ENCODE measurements at regions not wholly inside any gene's neighbourhood (a gene's known extent, or its start where the extent isn't known, plus 50 kb on each side); places are given as distances from the start of the nearest gene placed in this dataset.

- H3K27ac ChIP-seq (ENCODE audit: insufficient read depth, low read length, poor library complexity, severe bottlenecking): no peak overlapping the region
- H3K9me3 ChIP-seq (ENCODE audit: control insufficient read depth, low read length): no peaks in the 10 kb centered on the region
- no peak overlapping the region for H3K4me3 ChIP-seq (ENCODE audit: insufficient read depth, low read depth, low read length, poor library complexity, severe bottlenecking)
- no peak for DNase-seq
- no peaks in the 10 kb centered on the region for H3K36me3 ChIP-seq (ENCODE audit: control insufficient read depth, insufficient read depth, low read length)
- H3K27me3 ChIP-seq (replicated peaks; ENCODE audit: control insufficient read depth, insufficient read depth, low read length, poor library complexity, severe bottlenecking): no peaks in the 10 kb centered on the region
- no peaks in the 10 kb centered on the region for H3K4me1 ChIP-seq (ENCODE audit: control insufficient read depth, insufficient read depth, low read length, poor library complexity, severe bottlenecking)
These were observed 898.9 kb upstream of the MIR17HG start for GRCh38 chr13:90448466-90449037.

- Histone ChIP-seq H3K4me1 (ENCODE audit: control insufficient read depth, insufficient read depth, low read length, poor library complexity, severe bottlenecking) (no peaks in the 10 kb centered on the region), H3K9me3 (ENCODE audit: control insufficient read depth, low read length) (no peaks in the 10 kb centered on the region), H3K27me3 (replicated peaks; ENCODE audit: control insufficient read depth, insufficient read depth, low read length, poor library complexity, severe bottlenecking) (no peaks in the 10 kb centered on the region), H3K36me3 (ENCODE audit: control insufficient read depth, insufficient read depth, low read length) (no peaks in the 10 kb centered on the region), H3K27ac (ENCODE audit: insufficient read depth, low read length, poor library complexity, severe bottlenecking) (no peak overlapping the region), H3K4me3 (ENCODE audit: insufficient read depth, low read depth, low read length, poor library complexity, severe bottlenecking) (no peak overlapping the region)
- DNase-seq: no peak
These were observed 894.1 kb upstream of the MIR17HG start for GRCh38 chr13:90453342-90453741.

GRCh38 chr13:90454002-90454636 is 893.4 kb upstream of the MIR17HG start:
- Histone ChIP-seq H3K9me3 (ENCODE audit: control insufficient read depth, low read length) (no peaks in the 10 kb centered on the region), H3K4me1 (ENCODE audit: control insufficient read depth, insufficient read depth, low read length, poor library complexity, severe bottlenecking) (no peaks in the 10 kb centered on the region), H3K4me3 (ENCODE audit: insufficient read depth, low read depth, low read length, poor library complexity, severe bottlenecking) (no peak overlapping the region), H3K27ac (ENCODE audit: insufficient read depth, low read length, poor library complexity, severe bottlenecking) (no peak overlapping the region), H3K27me3 (replicated peaks; ENCODE audit: control insufficient read depth, insufficient read depth, low read length, poor library complexity, severe bottlenecking) (no peaks in the 10 kb centered on the region), H3K36me3 (ENCODE audit: control insufficient read depth, insufficient read depth, low read length) (no peaks in the 10 kb centered on the region)
- DNase-seq: no peak

- Histone ChIP-seq H3K27me3 (replicated peaks; ENCODE audit: control insufficient read depth, insufficient read depth, low read length, poor library complexity, severe bottlenecking) (no peaks in the 10 kb centered on the region), H3K9me3 (ENCODE audit: control insufficient read depth, low read length) (no peaks in the 10 kb centered on the region), H3K4me3 (ENCODE audit: insufficient read depth, low read depth, low read length, poor library complexity, severe bottlenecking) (no peak overlapping the region), H3K36me3 (ENCODE audit: control insufficient read depth, insufficient read depth, low read length) (no peaks in the 10 kb centered on the region), H3K4me1 (ENCODE audit: control insufficient read depth, insufficient read depth, low read length, poor library complexity, severe bottlenecking) (no peaks in the 10 kb centered on the region), H3K27ac (ENCODE audit: insufficient read depth, low read length, poor library complexity, severe bottlenecking) (no peak overlapping the region)
- no peak for DNase-seq
These were observed 892.4 kb upstream of the MIR17HG start for GRCh38 chr13:90455067-90455466.

- Histone ChIP-seq H3K9me3 (ENCODE audit: control insufficient read depth, low read length) (peaks cover 6% of the 10 kb centered on the region), H3K4me1 (ENCODE audit: control insufficient read depth, insufficient read depth, low read length, poor library complexity, severe bottlenecking) (no peaks in the 10 kb centered on the region), H3K4me3 (ENCODE audit: insufficient read depth, low read depth, low read length, poor library complexity, severe bottlenecking) (no peak overlapping the region), H3K36me3 (ENCODE audit: control insufficient read depth, insufficient read depth, low read length) (no peaks in the 10 kb centered on the region), H3K27ac (ENCODE audit: insufficient read depth, low read length, poor library complexity, severe bottlenecking) (no peak overlapping the region), H3K27me3 (replicated peaks; ENCODE audit: control insufficient read depth, insufficient read depth, low read length, poor library complexity, severe bottlenecking) (no peaks in the 10 kb centered on the region)
- DNase-seq: no peak
These were observed 891.7 kb upstream of the MIR17HG start for GRCh38 chr13:90455823-90456222.

- H3K27ac ChIP-seq (ENCODE audit: insufficient read depth, low read length, poor library complexity, severe bottlenecking): no peak overlapping the region
- H3K4me3 ChIP-seq (ENCODE audit: insufficient read depth, low read depth, low read length, poor library complexity, severe bottlenecking): no peak overlapping the region
- no peaks in the 10 kb centered on the region for H3K4me1 ChIP-seq (ENCODE audit: control insufficient read depth, insufficient read depth, low read length, poor library complexity, severe bottlenecking)
- H3K27me3 ChIP-seq (replicated peaks; ENCODE audit: control insufficient read depth, insufficient read depth, low read length, poor library complexity, severe bottlenecking): no peaks in the 10 kb centered on the region
- no peak for DNase-seq
- no peaks in the 10 kb centered on the region for H3K36me3 ChIP-seq (ENCODE audit: control insufficient read depth, insufficient read depth, low read length)
- H3K9me3 ChIP-seq (ENCODE audit: control insufficient read depth, low read length): peaks cover 6% of the 10 kb centered on the region
These were observed 886.1 kb upstream of the MIR17HG start for GRCh38 chr13:90461398-90461797.

- Histone ChIP-seq H3K9me3 (ENCODE audit: control insufficient read depth, low read length) (peaks cover 5% of the 10 kb centered on the region), H3K27me3 (replicated peaks; ENCODE audit: control insufficient read depth, insufficient read depth, low read length, poor library complexity, severe bottlenecking) (no peaks in the 10 kb centered on the region), H3K27ac (ENCODE audit: insufficient read depth, low read length, poor library complexity, severe bottlenecking) (no peak overlapping the region), H3K36me3 (ENCODE audit: control insufficient read depth, insufficient read depth, low read length) (no peaks in the 10 kb centered on the region), H3K4me3 (ENCODE audit: insufficient read depth, low read depth, low read length, poor library complexity, severe bottlenecking) (no peak overlapping the region), H3K4me1 (ENCODE audit: control insufficient read depth, insufficient read depth, low read length, poor library complexity, severe bottlenecking) (no peaks in the 10 kb centered on the region)
- DNase-seq: no peak
These were observed 870.3 kb upstream of the MIR17HG start for GRCh38 chr13:90477216-90477615.

GRCh38 chr13:90483906-90484305 is 863.6 kb upstream of the MIR17HG start:
- DNase-seq: no peak
- Histone ChIP-seq H3K9me3 (ENCODE audit: control insufficient read depth, low read length) (peaks cover 5% of the 10 kb centered on the region), H3K27me3 (replicated peaks; ENCODE audit: control insufficient read depth, insufficient read depth, low read length, poor library complexity, severe bottlenecking) (no peaks in the 10 kb centered on the region), H3K4me1 (ENCODE audit: control insufficient read depth, insufficient read depth, low read length, poor library complexity, severe bottlenecking) (no peaks in the 10 kb centered on the region), H3K27ac (ENCODE audit: insufficient read depth, low read length, poor library complexity, severe bottlenecking) (no peak overlapping the region), H3K36me3 (ENCODE audit: control insufficient read depth, insufficient read depth, low read length) (no peaks in the 10 kb centered on the region), H3K4me3 (ENCODE audit: insufficient read depth, low read depth, low read length, poor library complexity, severe bottlenecking) (no peak overlapping the region)

GRCh38 chr13:90485436-90485835 is 862.1 kb upstream of the MIR17HG start:
- Histone ChIP-seq H3K9me3 (ENCODE audit: control insufficient read depth, low read length) (no peaks in the 10 kb centered on the region), H3K36me3 (ENCODE audit: control insufficient read depth, insufficient read depth, low read length) (no peaks in the 10 kb centered on the region), H3K27me3 (replicated peaks; ENCODE audit: control insufficient read depth, insufficient read depth, low read length, poor library complexity, severe bottlenecking) (no peaks in the 10 kb centered on the region), H3K4me3 (ENCODE audit: insufficient read depth, low read depth, low read length, poor library complexity, severe bottlenecking) (no peak overlapping the region), H3K4me1 (ENCODE audit: control insufficient read depth, insufficient read depth, low read length, poor library complexity, severe bottlenecking) (no peaks in the 10 kb centered on the region), H3K27ac (ENCODE audit: insufficient read depth, low read length, poor library complexity, severe bottlenecking) (no peak overlapping the region)
- DNase-seq: no peak

- H3K4me1 ChIP-seq (ENCODE audit: control insufficient read depth, insufficient read depth, low read length, poor library complexity, severe bottlenecking): no peaks in the 10 kb centered on the region
- no peaks in the 10 kb centered on the region for H3K27me3 ChIP-seq (replicated peaks; ENCODE audit: control insufficient read depth, insufficient read depth, low read length, poor library complexity, severe bottlenecking)
- no peak overlapping the region for H3K4me3 ChIP-seq (ENCODE audit: insufficient read depth, low read depth, low read length, poor library complexity, severe bottlenecking)
- no peak overlapping the region for H3K27ac ChIP-seq (ENCODE audit: insufficient read depth, low read length, poor library complexity, severe bottlenecking)
- H3K9me3 ChIP-seq (ENCODE audit: control insufficient read depth, low read length): peaks cover 3% of the 10 kb centered on the region
- H3K36me3 ChIP-seq (ENCODE audit: control insufficient read depth, insufficient read depth, low read length): no peaks in the 10 kb centered on the region
- DNase-seq: no peak
These were observed 854.6 kb upstream of the MIR17HG start for GRCh38 chr13:90492872-90493271.

Data from effector memory CD4-positive, alpha-beta T cell (primary cell).